Thoracic aorta (tissue), 2 donors: ENCODE measurements at regions not wholly inside any gene's neighbourhood (a gene's known extent, or its start where the extent isn't known, plus 50 kb on each side); places are given as distances from the start of the nearest gene placed in this dataset.

Experiments used
- ATAC-seq: fragments of 150-250 bp; one replicate; pipeline ENCODE4 v1.8.0; 2017; ENCODE audit warnings: low read depth; ENCODE audit not compliant: insufficient number of reproducible peaks, low FRiP score
- DNase-seq: peaks from one replicate; pipeline ENCODE4 v3.0.0-alpha.2; 2020; ENCODE audit warnings: low spot score
- H3K27ac ChIP-seq, 2 donors: fragments of 200-600 bp; sonication (generic); 1 replicate in 1 of 2; 2 replicates in 1 of 2; pipeline ENCODE4 v1.5.1; 2016; ENCODE audit warnings: mild to moderate bottlenecking in 2 of 2, moderate library complexity in 2 of 2
- H3K27me3 ChIP-seq: fragments of 200-600 bp; sonication (generic); replicated peaks from 2 replicates; pipeline ENCODE4 v1.6.0; 2016; ENCODE audit warnings: mild to moderate bottlenecking; ENCODE audit not compliant: insufficient read depth
- H3K36me3 ChIP-seq: fragments of 200-600 bp; sonication (generic); one replicate; pipeline ENCODE4 v1.5.1; 2016
- H3K4me1 ChIP-seq, 2 donors: fragments of 200-600 bp; sonication (generic); 1 replicate in 1 of 2; 2 replicates in 1 of 2; pipeline versions ENCODE4 v1.5.1 to v1.6.0; 2016; ENCODE audit warnings: low read depth in 2 of 2, mild to moderate bottlenecking in 1 of 2; ENCODE audit not compliant: control insufficient read depth in 1 of 2
- H3K4me3 ChIP-seq: fragments of 200-600 bp; sonication (generic); 2 replicates; pipeline ENCODE4 v1.5.1; 2016; ENCODE audit warnings: mild to moderate bottlenecking
- H3K9me3 ChIP-seq: fragments of 200-600 bp; sonication (generic); 2 replicates; pipeline ENCODE4 v1.5.1; 2016
- TF ChIP-seq, protein P1 (sequence below): fragments of 200-600 bp; sonication (generic); IDR thresholded peaks from one replicate; pipeline ENCODE4 v1.5.1; 2019; ENCODE audit warnings: antibody characterized with exemption

DNA sequence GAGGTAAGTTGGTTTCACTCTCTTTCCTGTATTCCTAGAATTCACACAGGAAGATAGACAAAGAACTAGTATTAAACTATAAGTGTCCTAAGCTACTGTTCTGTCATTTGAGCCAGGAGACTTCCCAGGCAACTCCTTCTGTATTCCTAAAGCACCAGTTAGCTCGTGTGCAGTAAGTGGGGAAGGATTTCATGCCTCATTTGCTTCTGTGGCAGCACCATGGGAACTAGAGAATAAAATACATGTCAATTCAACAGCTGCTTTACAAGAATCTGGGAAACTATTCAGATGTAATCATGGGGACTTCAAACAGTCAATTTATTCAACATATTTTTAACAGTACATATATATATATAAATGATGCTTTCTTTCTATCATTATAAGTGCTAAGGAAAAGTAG, 762.3 kb downstream of the PRELID2 start:
- H3K27me3 ChIP-seq = no peaks in the 10 kb centered on the region
- DNase-seq (no peak), ATAC-seq (no peak)
- TF ChIP-seq, protein P1, sequence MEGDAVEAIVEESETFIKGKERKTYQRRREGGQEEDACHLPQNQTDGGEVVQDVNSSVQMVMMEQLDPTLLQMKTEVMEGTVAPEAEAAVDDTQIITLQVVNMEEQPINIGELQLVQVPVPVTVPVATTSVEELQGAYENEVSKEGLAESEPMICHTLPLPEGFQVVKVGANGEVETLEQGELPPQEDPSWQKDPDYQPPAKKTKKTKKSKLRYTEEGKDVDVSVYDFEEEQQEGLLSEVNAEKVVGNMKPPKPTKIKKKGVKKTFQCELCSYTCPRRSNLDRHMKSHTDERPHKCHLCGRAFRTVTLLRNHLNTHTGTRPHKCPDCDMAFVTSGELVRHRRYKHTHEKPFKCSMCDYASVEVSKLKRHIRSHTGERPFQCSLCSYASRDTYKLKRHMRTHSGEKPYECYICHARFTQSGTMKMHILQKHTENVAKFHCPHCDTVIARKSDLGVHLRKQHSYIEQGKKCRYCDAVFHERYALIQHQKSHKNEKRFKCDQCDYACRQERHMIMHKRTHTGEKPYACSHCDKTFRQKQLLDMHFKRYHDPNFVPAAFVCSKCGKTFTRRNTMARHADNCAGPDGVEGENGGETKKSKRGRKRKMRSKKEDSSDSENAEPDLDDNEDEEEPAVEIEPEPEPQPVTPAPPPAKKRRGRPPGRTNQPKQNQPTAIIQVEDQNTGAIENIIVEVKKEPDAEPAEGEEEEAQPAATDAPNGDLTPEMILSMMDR = no peak
- no peaks in the 10 kb centered on the region for H3K4me1 ChIP-seq
- no peaks in the 10 kb centered on the region for H3K36me3 ChIP-seq
- no peak overlapping the region for H3K4me3 ChIP-seq
- H3K27ac ChIP-seq = no peak overlapping the region
- H3K9me3 ChIP-seq = no peaks in the 10 kb centered on the region

- ATAC-seq (no peak), DNase-seq (no peak)
- H3K27ac ChIP-seq = no peak overlapping the region
- no peaks in the 10 kb centered on the region for H3K36me3 ChIP-seq
- no peaks in the 10 kb centered on the region for H3K27me3 ChIP-seq
- no peaks in the 10 kb centered on the region for H3K4me1 ChIP-seq
- H3K4me3 ChIP-seq = no peak overlapping the region
- TF ChIP-seq, protein P1 = no peak
- no peaks in the 10 kb centered on the region for H3K9me3 ChIP-seq
Observed at GRCh38 chr5:145068721-145069120, 766.4 kb downstream of the PRELID2 start.

- Histone ChIP-seq H3K36me3 (no peaks in the 10 kb centered on the region), H3K4me1 (no peaks in the 10 kb centered on the region), H3K27ac (no peak overlapping the region), H3K9me3 (no peaks in the 10 kb centered on the region), H3K4me3 (no peak overlapping the region), H3K27me3 (no peaks in the 10 kb centered on the region)
- ATAC-seq (no peak), DNase-seq (no peak)
- TF ChIP-seq, protein P1 = no peak
Observed at GRCh38 chr5:145062280-145063062, 772.7 kb downstream of the PRELID2 start.

DNA sequence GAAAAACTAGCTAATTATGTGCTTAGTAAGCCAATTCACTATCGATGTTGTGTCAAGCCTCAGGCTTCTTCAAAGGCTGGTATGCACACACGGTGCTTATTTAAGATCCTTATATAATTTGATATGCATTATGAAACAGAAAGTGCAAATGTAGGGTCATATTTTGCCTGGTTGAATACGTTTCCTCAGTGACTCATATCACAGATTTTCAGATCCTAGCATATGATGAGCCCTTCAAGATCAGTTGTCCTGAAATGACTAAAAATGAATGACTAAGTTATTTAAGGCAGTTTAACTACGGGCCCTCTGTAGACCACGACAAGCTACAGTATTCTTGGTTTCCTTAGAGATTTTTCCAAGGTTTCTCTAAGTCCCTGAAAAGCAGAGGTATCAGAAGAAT, 778.3 kb downstream of the PRELID2 start:
- no peak overlapping the region for H3K4me3 ChIP-seq
- H3K4me1 ChIP-seq = no peaks in the 10 kb centered on the region
- H3K36me3 ChIP-seq = no peaks in the 10 kb centered on the region
- ATAC-seq (no peak), DNase-seq (no peak)
- TF ChIP-seq, protein P1 = no peak
- H3K9me3 ChIP-seq = no peaks in the 10 kb centered on the region
- H3K27ac ChIP-seq = no peak overlapping the region
- H3K27me3 ChIP-seq = no peaks in the 10 kb centered on the region

DNA sequence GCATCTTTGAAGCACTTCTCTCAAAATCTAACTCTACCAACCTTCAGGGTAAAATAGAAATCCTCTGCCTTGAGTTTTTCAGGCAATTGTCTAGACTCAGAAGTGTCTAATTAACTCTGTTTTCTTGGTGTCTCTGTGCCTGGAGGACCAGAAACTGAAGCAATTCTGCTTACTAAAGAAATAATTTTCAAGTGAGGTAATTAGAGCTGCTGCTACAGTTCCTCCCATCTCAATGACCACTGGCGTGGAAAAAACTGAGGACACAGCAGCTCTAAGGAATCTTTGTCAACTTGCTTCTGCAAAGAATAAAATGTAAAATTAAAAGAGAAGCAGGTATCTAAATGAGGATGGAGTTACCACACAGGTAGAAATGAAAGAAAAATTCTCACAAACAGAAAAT, 785.0 kb downstream of the PRELID2 start:
- no peak overlapping the region for H3K27ac ChIP-seq
- H3K36me3 ChIP-seq = no peaks in the 10 kb centered on the region
- DNase-seq (no peak), ATAC-seq (no peak)
- H3K9me3 ChIP-seq = no peaks in the 10 kb centered on the region
- H3K27me3 ChIP-seq = no peaks in the 10 kb centered on the region
- H3K4me1 ChIP-seq = no peaks in the 10 kb centered on the region
- no peak overlapping the region for H3K4me3 ChIP-seq
- TF ChIP-seq, protein P1 = no peak
